Glomerular visceral epithelial cell (primary cell): ENCODE measurements at regions not wholly inside any gene's neighbourhood (a gene's known extent, or its start where the extent isn't known, plus 50 kb on each side); places are given as distances from the start of the nearest gene placed in this dataset.
"Not testable (repeated sequence)": the region's sequence is repeated elsewhere in the genome, so short reads cannot be mapped to it uniquely, and the experiment has no call there.

Experiments
- DNase-seq: peaks from one replicate; pipeline ENCODE4 v3.0.0-alpha.2; 2016; ENCODE audit errors: extremely low spot score

DNA sequence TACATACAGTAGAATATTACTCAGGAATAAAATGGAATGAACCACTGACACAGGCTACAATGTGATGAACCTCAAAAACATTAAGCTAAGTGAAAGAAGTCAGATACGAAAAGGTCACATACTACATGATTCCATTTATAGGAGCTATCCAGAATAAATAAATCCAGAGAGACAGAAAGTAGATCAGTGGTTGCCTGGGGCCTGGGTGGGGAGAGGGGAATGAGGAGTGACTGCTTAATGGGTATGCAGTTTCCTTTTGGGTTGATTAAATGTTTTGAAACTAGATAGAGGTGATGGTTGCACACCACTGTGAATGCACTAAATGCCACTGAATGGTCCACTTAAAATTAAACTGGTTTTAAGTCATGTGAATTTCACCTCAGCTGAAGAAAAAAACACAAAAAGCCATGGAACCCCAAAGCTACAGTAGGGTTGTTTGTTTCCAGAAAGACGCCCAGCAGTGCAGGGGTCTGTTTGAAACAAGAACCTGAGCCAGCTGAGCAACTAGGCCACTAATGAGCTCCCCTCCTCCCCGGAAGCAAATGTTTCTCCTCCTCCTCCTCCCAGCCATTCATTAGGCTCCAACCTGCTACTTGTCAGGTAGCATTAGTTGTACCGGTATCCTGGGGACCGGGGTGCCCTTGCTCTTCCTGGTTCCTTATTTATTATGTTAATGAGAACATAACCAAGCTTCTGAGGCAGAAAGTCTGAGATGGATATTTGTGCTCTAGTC lies 168.4 kb downstream of the EVX1 start:
- no peak for DNase-seq

DNA sequence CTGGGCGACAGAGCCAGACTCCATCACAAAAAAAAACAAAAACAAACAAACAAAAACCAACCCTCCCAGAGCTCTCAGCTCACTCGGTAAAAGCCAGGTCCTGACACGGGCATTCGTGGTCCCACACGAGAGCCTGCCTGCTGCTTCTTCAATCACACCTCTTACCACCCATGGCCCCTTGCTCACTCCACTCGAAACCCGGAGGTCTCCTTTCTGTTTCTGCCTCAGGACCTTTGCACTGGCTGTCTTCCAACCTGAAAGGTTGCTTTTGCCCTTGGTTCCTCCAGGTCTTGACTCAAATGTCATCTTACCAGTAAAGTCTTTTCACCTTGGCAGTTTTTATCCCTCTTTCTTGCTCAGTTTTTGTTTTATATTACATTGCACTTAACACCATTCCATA lies 169.6 kb downstream of the EVX1 start:
- DNase-seq = no peak

DNA sequence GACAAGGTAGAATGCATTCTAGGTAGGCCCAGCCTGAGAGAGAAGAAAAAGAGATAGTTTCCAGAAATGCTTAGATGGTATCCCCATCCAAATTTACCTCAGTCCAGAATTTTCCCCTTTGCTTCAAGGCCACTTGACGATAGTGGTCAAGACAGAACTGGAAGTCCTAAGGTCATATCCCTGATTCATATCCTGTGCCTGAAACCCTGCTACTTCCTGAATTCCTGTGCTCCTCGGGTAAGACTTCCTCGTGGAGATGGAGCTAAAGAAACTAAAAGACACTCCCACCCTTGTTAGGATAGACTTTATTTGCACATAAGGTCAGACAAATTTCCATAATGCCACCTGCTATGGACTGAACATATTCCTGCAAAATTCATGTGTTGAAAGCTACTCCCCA lies 175.9 kb downstream of the EVX1 start:
- no peak for DNase-seq

DNA sequence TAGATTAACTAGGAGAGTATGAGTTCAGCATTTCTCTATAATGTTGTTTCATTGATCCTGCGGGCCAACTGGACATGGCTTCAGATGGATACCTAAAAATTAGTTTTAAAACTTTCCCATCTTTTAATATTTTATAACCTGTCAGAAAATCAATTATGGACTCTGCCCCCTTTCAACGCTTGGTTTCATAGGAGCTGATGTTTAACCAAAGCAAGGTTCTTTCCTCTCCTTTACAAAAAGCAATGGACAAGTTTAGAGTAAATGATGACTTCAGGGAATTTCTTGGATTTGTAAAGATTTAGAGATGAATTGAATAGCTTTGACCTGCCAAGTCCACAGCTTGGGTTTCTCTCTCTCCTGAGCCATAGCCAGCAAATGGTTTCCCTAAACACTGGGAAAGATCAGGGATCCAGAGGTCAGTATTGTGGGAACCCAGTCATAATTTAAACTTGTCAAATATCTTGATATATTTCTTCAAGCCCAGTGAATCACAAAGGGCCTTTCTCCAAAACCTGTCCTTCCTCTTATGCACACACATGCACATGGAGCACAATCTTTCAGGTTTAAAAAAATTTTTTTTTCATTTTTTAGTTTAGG lies 177.1 kb downstream of the EVX1 start:
- DNase-seq = no peak

DNA sequence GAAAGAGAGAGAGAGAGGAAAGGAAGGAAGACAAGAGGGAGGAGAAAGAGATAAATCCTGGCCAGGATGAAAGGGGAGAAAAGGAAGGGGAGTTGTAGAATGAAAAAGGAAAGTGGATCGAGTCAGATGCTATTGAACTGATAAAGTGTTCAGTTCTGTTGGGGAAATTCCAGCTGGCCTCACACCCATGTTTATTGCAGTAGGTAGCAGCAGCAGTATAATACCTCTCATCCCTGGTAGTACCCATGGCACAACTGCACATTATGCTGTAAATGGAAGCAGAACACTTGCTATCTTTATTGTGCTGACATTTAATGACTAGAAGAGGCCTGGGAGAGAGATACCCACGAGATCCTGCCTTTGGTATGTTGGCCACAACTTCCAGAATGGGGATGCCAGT lies 178.1 kb downstream of the EVX1 start:
- DNase-seq = no peak

DNA sequence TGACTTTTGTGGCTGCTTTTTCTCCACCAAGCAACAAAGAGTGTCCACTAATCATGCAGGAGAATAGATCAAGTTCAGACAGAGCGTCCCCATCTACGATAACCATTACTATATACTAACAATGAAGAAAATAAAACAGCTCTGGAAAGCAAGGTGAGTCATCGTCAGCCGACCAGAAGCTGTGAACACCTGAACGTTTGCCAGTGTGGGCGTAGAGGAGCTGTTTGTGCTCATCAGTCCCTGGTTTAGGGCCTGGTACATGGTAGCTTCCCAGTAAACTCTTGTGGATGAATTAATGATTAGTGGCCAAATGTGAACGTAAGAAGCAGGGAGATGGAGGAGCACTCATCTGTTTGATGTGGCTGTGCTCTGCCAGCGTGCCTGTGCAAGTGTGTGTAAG lies 180.7 kb downstream of the EVX1 start:
- DNase-seq = no peak

DNA sequence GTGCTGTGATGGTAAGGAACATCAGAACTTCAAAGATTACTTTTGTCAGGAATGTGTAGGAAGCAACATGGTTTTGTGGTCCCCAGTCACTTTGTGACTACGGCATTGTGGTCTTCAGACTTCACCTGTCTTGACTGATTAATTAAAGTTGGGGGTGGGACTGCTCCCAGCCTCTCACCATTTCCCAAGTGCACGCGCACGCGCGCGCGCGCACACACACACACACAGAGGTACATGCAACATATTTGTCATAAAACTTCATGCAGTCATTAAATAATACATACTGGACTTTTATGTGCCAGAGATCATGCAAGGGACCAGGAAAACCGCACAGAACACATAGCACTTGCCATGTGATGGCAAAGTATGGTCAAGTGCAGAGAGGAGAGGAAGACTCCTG lies 181.2 kb downstream of the EVX1 start:
- DNase-seq = no peak

DNA sequence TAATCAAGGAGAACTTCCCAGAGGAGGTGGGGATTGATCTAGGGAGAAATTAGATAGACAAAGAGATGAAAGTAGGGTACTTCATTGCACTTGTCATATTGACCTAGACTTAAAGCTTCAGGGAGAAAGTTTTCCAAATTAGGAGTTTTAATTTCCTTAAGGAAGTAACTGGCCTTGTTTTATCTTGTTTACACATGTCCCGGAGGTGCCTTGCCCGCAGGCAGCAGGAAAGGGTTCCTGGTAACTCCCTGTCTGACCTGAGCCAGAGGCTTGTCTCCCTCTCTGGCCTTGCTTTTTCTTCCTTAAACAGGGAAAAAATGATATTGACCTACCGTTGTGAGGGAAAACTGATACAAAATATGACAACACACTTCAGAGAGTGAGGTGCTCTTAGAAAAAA lies 181.6 kb downstream of the EVX1 start:
- no peak for DNase-seq

DNA sequence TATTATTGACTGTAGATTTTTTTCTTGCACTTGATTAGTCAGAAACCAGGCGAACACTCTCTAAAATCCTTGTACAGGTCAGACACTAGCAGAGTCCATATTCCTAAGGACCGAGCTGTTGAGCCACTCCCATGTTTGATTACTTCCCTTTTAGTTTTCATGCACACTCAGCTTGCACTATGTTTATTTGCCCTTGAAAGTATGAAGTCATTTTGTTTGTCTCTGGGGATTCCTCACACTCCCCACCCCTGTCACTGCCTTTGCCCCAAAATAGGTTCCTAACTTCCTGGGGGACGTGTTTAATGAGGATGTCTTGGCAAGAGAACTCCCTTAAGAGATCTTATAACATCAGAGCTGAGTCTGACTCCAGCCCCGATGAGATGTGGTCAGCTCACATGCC lies 182.1 kb downstream of the EVX1 start:
- DNase-seq = no peak

DNA sequence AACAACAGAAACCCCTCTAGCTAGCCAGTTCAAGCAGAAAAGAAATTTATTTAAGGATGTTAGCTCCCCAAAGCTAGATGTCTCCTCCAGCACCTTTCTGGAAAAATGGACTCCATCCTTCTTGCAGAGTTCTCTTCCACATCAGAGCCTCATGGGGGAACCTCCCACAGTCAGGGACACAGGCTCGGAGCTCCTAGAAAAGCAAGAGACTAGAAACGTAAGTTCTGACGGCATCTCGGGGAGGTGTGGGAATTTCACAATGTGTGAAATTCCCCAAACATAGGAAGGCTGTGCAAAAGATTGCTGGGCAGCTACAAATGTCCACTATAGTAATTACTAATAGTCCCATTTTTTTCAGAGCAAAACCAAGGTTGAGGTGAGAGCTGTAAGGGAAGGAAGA lies 184.8 kb downstream of the EVX1 start:
- DNase-seq = no peak

DNA sequence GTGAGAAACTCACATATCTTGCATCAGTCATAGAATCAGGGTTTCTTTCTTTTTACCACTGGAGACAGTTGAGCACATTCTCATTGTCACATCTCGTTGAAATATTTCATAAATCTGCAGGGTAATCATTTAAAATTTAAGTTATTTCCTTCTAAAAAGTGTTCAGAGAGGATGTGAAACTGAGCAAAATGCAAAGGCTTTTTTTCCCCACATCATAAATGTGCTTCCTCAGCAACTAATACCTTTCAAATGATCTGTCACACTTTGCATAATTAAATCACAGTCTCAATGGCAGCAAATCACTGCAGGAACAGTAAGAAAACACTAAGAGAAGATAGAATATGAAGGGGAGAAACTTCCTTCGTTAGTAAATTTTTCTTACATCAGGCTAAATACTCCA lies 187.5 kb downstream of the EVX1 start:
- DNase-seq = no peak

DNA sequence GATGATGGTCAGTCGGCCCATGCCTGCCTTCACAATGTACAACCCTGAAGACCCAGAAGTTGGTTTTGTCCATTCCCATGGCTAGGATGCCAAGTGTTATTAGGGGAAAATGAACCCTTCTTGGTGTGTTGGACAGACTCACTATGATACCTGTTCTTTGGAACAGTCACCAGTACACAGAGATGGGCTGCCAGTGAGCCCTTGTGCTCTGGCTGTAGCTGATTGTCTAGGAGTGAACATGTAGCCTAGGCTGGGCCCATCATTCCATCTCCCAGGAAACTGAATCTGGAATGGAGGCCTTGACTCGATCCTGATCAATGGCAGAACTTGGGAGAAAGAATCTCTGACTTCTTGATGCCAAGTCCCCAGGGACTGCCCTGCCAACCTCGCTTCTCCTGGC lies 188.9 kb downstream of the EVX1 start:
- no peak for DNase-seq

DNA sequence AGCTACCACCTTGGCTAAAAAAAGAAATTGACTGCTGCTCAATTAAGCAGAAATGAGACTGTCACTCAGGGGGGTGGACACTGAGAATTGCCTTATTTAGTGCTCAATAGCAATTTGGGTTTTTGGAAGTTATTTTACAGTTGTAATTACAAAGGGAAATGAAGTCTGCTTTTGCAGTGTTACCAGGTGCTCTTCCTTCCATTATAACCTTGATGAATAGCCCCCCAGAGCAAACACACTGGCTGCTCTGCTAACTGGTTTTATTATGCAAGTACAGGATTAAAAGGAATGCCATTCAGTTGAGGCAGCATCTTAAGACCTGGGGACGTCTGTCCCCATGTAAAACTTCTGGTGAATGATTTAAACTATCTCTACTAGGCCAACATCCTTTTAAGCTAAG lies 191.0 kb downstream of the EVX1 start:
- DNase-seq = no peak

DNA sequence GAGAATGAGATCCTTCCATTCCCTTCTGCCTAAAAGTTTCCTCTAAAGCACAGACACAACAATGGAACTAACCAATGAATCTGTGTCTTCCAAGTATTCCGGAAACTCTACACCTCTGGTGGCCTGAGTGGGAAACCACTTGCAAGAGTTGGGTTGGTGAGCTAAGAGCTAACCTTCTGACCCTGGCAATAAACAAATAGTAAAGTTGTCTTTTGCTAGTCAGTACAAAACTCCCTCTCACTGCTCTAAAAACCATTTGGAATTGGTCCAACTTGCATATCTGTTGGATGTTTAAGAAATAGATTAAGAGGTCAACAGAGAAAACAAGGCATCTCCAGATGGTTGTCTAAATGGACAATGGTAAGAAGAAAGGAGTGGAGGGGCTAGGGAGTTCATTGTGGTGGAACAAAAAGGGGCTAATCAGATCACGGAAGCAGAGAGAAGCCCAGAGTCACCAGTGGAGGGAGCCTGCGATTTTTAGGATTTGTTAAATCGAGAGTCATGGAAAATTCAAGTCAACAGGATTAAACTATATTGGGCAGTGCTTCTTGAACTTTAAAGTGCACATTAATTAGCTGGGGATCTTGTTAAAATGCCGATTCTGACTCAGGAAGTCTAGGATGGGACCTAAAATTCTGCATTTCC lies 192.3 kb downstream of the EVX1 start:
- DNase-seq = no peak

DNA sequence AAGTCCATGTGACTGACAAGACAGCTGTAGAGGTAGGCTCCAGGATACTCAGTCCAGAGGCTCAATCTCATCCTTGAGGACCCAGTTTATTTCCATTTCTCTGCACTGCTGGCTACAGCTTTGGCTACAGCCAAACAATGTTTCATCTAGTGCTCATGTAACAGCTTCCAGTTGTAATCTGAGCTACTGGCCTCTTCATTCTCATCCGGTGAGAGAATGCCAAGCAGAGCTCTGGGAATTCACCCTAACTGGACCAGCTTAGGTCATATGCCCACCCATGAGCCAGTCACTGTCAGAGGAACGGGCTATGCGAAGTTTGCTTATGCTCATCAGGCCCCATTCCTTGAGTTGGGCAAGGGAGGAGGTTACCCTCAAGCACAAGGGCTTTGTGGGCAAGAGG lies 192.9 kb downstream of the EVX1 start:
- peak; percentile 65 for DNase-seq

DNA sequence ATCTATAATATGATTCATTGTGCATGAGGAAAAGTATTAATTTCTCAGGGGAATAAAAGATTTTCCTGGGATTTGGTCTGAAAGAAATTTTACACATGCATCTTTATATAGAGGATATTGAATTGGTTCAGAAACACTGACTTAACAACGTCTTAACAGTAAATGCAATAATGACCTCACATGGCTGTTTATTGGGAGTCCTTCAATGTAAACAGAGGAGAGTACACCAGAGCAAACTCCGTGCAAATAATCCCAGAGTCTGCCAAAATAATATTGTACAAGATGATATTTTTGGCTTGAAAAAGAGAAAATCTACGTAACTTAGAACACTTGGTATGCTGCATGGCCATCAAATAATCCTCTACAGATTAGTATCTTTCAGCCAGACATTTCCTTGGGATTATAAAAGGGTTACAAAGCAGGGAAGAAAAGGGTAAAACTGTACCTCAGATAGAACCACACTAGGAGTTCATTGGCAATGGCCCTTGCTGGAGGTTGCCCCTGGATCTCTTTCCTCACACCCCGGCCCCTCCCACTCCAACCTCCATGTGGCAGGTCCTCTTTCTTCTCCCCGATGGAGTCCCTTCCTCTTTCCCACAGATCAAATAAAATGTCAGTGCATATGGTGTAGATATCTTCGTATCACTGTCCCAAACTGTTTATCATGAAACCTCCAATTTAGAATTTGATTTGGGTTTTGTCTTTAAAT lies 196.4 kb downstream of the EVX1 start:
- DNase-seq = no peak

DNA sequence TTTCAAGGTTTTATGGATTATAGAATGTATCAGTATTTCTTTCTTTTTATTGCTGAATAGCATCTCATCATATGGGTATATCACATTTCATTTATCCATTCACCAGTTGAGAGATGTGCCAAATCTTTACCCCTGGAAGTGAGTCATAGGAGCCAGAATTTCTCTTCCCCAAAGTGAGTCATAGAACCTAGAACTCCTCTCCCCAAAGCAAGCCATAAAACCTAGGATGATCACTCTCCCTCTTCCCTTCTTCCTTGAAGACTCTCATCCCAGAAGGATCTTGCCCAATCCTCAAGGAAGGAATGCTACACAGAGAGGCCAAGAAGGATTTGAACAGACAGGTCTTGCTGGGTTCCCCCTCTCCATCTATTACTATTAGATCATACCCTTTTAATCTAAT lies 199.9 kb downstream of the EVX1 start:
- DNase-seq = peak; percentile 3

DNA sequence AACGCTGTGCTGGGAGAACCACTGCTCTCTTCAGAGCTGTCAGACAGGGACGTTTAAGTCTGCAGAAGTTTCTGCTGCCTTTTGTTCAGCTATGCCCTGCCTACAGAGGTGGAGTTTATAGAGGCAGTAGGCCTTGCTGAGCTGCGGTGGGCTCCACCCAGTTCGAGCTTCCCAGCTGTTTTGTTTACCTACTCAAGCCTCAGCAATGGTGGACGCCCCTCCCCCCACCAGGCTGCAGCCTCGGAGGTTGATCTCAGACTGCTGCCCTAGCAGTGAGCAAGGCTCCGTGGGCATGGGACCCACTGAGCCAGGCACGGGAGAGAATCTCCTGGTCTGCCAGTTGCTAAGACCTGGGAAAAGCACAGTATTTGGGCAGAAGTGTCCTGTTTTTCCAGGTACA lies 206.4 kb downstream of the EVX1 start:
- not testable (repeated sequence) for DNase-seq

DNA sequence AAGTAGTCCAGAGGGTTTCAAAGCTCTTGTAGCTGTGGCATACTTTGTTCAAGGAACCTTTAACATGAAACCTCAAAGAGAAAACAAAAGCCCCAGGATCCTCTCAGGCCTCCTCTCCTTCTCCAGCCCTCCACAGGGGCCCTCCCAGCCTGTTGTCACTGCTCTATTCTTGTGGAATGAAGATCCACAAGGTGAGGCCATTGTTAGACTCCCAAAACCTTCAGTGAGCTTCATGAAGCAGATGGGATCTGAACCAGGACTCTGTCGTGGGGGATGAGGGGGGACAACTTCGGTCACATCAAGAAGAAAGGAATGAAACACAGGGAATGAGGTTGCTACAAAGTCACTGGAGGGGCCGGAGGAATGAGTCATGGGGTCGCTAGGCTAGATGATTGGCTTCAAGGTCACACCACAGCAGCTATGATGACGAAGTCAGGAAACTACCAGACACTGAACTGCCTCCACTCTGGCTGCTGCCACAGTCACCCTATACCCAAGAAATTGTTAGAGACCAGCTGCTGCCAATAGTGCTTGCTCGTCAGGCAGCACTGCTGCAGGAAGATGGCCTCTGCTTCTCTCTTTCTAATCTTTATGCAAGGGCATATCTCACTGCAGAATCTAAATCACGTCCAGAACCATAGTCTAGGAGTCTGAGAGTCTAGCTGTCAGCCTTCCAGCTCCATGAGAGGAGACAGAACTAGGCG lies 208.8 kb downstream of the HIBADH start:
- no peak for DNase-seq

DNA sequence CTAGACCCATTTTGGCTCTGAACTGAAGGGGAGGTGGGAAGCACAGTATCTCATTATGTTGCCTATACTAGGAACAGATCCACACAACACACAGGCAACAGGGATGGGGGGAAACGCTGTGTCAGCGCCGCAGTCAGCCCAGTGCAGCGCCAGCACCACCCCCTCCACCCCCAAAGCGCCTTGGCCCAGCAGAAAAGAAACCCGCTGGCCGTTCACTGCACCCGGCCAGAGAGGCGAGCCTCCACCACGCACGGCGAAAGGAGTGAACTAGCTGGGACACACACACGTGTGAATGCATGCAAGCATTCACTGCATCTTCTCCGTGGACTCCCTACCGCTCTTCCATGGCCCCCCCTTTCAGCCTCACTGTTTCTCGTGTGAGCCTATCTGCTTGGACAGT lies 205.6 kb downstream of the HIBADH start:
- not testable (repeated sequence) for DNase-seq

DNA sequence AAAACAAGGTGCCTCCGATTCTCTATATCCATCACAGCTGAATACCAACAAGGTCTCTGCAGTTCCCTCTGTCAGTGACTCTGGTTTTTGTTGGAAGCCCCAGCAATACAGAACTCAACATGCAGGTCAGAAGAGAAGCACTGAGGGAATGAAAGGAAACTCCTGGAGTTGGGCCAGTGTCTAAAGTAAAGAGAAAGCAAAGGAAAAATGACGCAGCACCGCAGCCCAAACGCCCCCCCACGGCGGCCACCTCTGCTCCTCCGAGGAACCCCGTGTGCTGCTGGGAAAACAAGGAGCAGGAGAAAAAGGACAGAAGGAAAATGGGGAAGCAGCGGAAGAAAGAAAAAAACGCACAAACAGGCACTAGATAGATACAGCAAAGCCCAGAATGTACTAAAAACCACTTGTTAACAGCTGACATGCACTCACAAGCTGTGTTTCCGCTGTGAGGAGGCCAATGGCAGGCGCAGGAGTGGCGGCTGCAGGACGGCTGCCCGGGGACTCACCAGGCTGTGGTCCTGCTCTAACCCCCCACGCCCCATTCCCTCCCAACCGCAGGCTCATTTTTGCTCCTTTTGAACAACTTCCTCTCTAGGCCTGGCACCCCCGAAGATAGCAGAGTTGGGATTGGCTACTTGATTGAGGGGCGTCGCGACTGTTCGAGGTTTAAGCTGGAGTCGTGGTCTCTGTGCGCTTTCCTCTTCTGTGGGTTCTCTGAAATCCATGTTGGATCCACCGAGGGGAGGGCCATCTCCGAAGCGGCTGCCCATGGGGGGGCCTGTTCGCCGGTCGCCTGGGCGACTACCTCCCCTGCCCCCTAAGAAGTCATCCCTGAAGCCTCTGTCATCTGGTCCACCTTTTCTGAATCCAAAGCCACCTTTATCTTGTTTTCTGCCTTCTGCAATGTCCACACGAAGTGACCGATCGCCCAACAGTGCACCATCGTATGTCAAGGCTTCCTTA lies 204.8 kb downstream of the HIBADH start:
- DNase-seq = not testable (repeated sequence)
